SK-N-SH (cell line): ENCODE measurements at regions not wholly inside any gene's neighbourhood (a gene's known extent, or its start where the extent isn't known, plus 50 kb on each side); places are given as distances from the start of the nearest gene placed in this dataset.

ENCODE experiments used
- CHD2 ChIP-seq: fragments of 150-350 bp; IDR thresholded peaks from 2 replicates; pipeline ENCODE4 v1.6.1; 2018; ENCODE audit warnings: low read length; ENCODE audit not compliant: partially characterized antibody
- CTCF ChIP-seq: fragments of 200-600 bp; sonication (generic); IDR thresholded peaks from 2 replicates; pipeline ENCODE4 v1.6.1; 2017; ENCODE audit warnings: antibody characterized with exemption, mild to moderate bottlenecking, moderate library complexity
- EP300 ChIP-seq, 2 experiments: IDR thresholded peaks; 2 replicates each; pipeline versions ENCODE4 v1.4.0 to v1.6.1; 2012; ENCODE audit warnings: borderline replicate concordance in 1 of 2, low read depth in 1 of 2, low read length in 1 of 2
- EZH2phosphoT487 ChIP-seq: fragments of 200-600 bp; sonication (generic); IDR thresholded peaks from 2 replicates; pipeline ENCODE4 v1.6.1; 2017; ENCODE audit warnings: low read depth, mixed run types, mild to moderate bottlenecking, antibody characterized with exemption, moderate library complexity, borderline replicate concordance
- GABPA ChIP-seq: IDR thresholded peaks from 2 replicates; pipeline ENCODE4 v1.4.0; 2012; ENCODE audit warnings: low read depth, mild to moderate bottlenecking
- MXI1 ChIP-seq: IDR thresholded peaks from 2 replicates; pipeline ENCODE4 v1.6.1; 2012; ENCODE audit warnings: mild to moderate bottlenecking, low read depth, low read length, improper control_type of control experiment
- NRF1 ChIP-seq: IDR thresholded peaks from 2 replicates; pipeline ENCODE4 v1.6.1; 2012; ENCODE audit warnings: low read depth, mild to moderate bottlenecking, low read length
- RAD21 ChIP-seq: IDR thresholded peaks from 2 replicates; pipeline ENCODE4 v1.6.1; 2012; ENCODE audit warnings: mild to moderate bottlenecking, low read length
- RCOR1 ChIP-seq: fragments of 150-350 bp; IDR thresholded peaks from 2 replicates; pipeline ENCODE4 v1.6.1; 2017; ENCODE audit warnings: antibody characterized with exemption, low read length
- REST ChIP-seq: IDR thresholded peaks from 2 replicates; pipeline ENCODE4 v1.6.1; 2012; ENCODE audit warnings: mild to moderate bottlenecking, low read depth, low read length, moderate library complexity
- SMC3 ChIP-seq: IDR thresholded peaks from 2 replicates; pipeline ENCODE4 v1.6.1; 2012; ENCODE audit warnings: low read depth, low read length, improper control_type of control experiment
- TAF1 ChIP-seq: IDR thresholded peaks from 2 replicates; pipeline ENCODE4 v1.6.1; 2012; ENCODE audit warnings: low read depth, mild to moderate bottlenecking, low read length, moderate library complexity, borderline replicate concordance
- USF2 ChIP-seq: fragments of 150-350 bp; IDR thresholded peaks from 2 replicates; pipeline ENCODE4 v1.6.1; 2017; ENCODE audit warnings: antibody characterized with exemption, low read length, low read depth, borderline replicate concordance
- ZBTB33 ChIP-seq: IDR thresholded peaks from 2 replicates; pipeline ENCODE4 v1.4.0; 2012; ENCODE audit warnings: low read depth, borderline replicate concordance

GRCh38 chr13:60282708-60283107, 114.3 kb upstream of the TDRD3 start:
- no peak for TF ChIP-seq CTCF
- no peak for TF ChIP-seq RAD21
- TF ChIP-seq USF2: no peak
- no peak for TF ChIP-seq GABPA
- no peak for TF ChIP-seq EP300 (IDR thresholded peaks at IDR 0.05; ENCODE audit: borderline replicate concordance in 1 of 2, low read depth in 1 of 2, low read length in 1 of 2)
- TF ChIP-seq ZBTB33: no peak
- no peak for TF ChIP-seq REST
- no peak for TF ChIP-seq CHD2
- TF ChIP-seq MXI1: no peak
- TF ChIP-seq EZH2phosphoT487: no peak
- TF ChIP-seq TAF1: no peak
- no peak for TF ChIP-seq RCOR1
- no peak for TF ChIP-seq NRF1
- TF ChIP-seq SMC3: no peak
